Right lobe of liver (tissue), 6 donors: ENCODE measurements at regions not wholly inside any gene's neighbourhood (a gene's known extent, or its start where the extent isn't known, plus 50 kb on each side); places are given as distances from the start of the nearest gene placed in this dataset.

ENCODE experiments used
- ATAC-seq, 4 donors: fragments of 200-7000 bp; cut with Tn5 transposase; one replicate each; pipeline ENCODE4 v1.9.1; 2020; ENCODE audit warnings: mild to moderate bottlenecking in 4 of 4, moderate library complexity in 4 of 4
- DNase-seq, 3 donors: peaks; one replicate each; pipeline ENCODE4 v3.0.0-alpha.2; 2020
- H3K27ac ChIP-seq, 3 donors: fragments of 200-600 bp; one replicate each; pipeline ENCODE4 v1.8.0; 2022
- H3K27me3 ChIP-seq, 2 donors: fragments of 200-600 bp; one replicate each; pipeline ENCODE4 v1.8.0; 2022
- H3K36me3 ChIP-seq, 4 donors: fragments of 200-600 bp; sonication (generic) in 1 of 4; one replicate each; pipeline versions ENCODE4 v1.5.1 to v1.8.0; 2017 to 2022; ENCODE audit warnings: control low read depth in 1 of 4
- H3K4me1 ChIP-seq, 4 donors: fragments of 200-600 bp; sonication (generic) in 1 of 4; one replicate each; pipeline versions ENCODE4 v1.5.1 to v1.8.0; 2017 to 2022; ENCODE audit warnings: control low read depth in 1 of 4
- H3K4me3 ChIP-seq, 3 donors: fragments of 200-600 bp; one replicate each; pipeline ENCODE4 v1.8.0; 2022
- H3K9me3 ChIP-seq, 4 donors: fragments of 200-600 bp; sonication (generic) in 1 of 4; one replicate each; pipeline versions ENCODE4 v1.5.1 to v1.8.0; 2017 to 2022; ENCODE audit warnings: control low read depth in 1 of 4
- POLR2A ChIP-seq: fragments of 450-650 bp; IDR thresholded peaks from one replicate; pipeline ENCODE4 v1.6.1; 2017; ENCODE audit warnings: antibody characterized with exemption, mild to moderate bottlenecking
- WGBS: methylation state at CpG from one replicate; pipeline ENCODE4 v1.1.6; 2018; ENCODE audit warnings: low coverage, low lambda C conversion rate; ENCODE audit not compliant: insufficient coverage; ENCODE audit errors: missing lambda C conversion rate; 5-methylcytosine and 5-hydroxymethylcytosine counted together
- intact Hi-C, 2 donors: fragments of 100-400 bp; cut with DNase I; formaldehyde crosslinking; loops; one replicate each; pipeline versions ENCODE4 v1.11.2 to v1.14.1; 2022
- TF ChIP-seq, protein P1 (sequence below), 4 donors: fragments of 200-600 bp in 3 of 4; fragments of 450-650 bp in 1 of 4; IDR thresholded peaks; one replicate each; pipeline versions ENCODE4 v1.5.1 to v1.8.0; 2016 to 2022; ENCODE audit warnings: antibody characterized with exemption in 4 of 4, mild to moderate bottlenecking in 2 of 4
- donor health status: DM: no; HTN: yes; CAD: no.
- donor health status: DM: no; HTN: no; CAD: no.
- donor health status: DM: no; HTN: no; CAD: no.
- donor health status: DM: no; HTN: yes; CAD: no.
- donor health status: DM: no; HTN: yes; CAD: no.

DNA sequence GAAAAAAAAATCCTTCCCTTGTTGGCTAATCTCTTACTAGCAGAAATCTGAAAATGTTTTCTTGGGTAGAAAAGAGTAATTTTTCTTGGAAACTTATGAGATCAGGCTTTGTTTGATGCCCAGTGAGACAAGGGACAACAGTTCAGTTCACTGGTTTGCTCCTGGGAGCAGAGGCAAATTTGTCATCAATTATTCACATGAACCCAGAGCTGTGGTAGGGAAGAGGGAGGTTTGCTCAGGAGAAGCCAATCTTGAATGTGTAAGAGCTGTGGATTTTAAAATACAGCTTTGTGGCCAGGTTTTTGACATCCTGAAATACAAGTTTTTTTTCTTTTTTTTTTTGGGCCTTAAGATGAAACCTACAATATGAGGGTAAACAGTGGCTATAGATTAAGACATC lies 426.6 kb downstream of the ATP23 start:
- no peak for DNase-seq
- intact Hi-C loops, result no loop called here
- Histone ChIP-seq H3K27me3 (no peaks in the 10 kb centered on the region), H3K9me3 (no peaks in the 10 kb centered on the region), H3K4me1 (no peaks in the 10 kb centered on the region), H3K36me3 (no peaks in the 10 kb centered on the region), H3K27ac (no peak overlapping the region), H3K4me3 (no peak overlapping the region)
- ATAC-seq, result no peak
- TF ChIP-seq POLR2A, result no peak
- TF ChIP-seq, protein P1, sequence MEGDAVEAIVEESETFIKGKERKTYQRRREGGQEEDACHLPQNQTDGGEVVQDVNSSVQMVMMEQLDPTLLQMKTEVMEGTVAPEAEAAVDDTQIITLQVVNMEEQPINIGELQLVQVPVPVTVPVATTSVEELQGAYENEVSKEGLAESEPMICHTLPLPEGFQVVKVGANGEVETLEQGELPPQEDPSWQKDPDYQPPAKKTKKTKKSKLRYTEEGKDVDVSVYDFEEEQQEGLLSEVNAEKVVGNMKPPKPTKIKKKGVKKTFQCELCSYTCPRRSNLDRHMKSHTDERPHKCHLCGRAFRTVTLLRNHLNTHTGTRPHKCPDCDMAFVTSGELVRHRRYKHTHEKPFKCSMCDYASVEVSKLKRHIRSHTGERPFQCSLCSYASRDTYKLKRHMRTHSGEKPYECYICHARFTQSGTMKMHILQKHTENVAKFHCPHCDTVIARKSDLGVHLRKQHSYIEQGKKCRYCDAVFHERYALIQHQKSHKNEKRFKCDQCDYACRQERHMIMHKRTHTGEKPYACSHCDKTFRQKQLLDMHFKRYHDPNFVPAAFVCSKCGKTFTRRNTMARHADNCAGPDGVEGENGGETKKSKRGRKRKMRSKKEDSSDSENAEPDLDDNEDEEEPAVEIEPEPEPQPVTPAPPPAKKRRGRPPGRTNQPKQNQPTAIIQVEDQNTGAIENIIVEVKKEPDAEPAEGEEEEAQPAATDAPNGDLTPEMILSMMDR (IDR thresholded peaks at IDR 0.05), result no peak

- Histone ChIP-seq H3K9me3 (no peaks in the 10 kb centered on the region), H3K27me3 (no peaks in the 10 kb centered on the region), H3K4me3 (no peak overlapping the region), H3K4me1 (no peaks in the 10 kb centered on the region), H3K27ac (no peak overlapping the region), H3K36me3 (no peaks in the 10 kb centered on the region)
- TF ChIP-seq, protein P1 (IDR thresholded peaks at IDR 0.05), result no peak
- TF ChIP-seq POLR2A, result no peak
- DNase-seq (no peak), ATAC-seq (no peak)
- WGBS, result 25% methylated on average over 3 of the region's 3 CpGs
- intact Hi-C loops, result no loop called here
Observed at GRCh38 chr12:58369576-58369975, 428.2 kb downstream of the ATP23 start.

DNA sequence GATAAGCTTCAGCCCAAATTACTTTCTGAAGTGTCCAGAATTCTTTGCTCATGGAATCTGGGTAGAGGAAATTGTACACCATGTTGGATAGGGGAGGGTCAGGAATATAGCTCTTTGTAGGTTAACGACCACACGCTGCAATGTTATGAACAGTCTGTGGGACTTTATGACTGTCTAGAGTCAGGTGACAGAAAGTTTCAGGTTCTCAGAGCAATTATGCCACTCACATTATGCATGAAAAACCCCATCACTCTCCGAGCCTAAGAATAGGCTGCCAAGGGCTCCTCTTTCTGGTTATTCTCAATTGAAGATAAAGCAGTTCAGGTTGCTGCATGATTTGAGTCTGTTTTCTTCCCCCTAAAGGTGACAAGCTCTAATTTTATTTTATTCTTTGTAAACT lies 430.9 kb downstream of the ATP23 start:
- Histone ChIP-seq H3K27me3 (no peaks in the 10 kb centered on the region), H3K27ac (no peak overlapping the region), H3K36me3 (no peaks in the 10 kb centered on the region), H3K4me1 (no peaks in the 10 kb centered on the region), H3K4me3 (no peak overlapping the region), H3K9me3 (no peaks in the 10 kb centered on the region)
- intact Hi-C loops, result no loop called here
- no peak for ATAC-seq
- no peak for DNase-seq
- WGBS, result 76% methylated on average over 3 of the region's 3 CpGs
- TF ChIP-seq, protein P1 (IDR thresholded peaks at IDR 0.05), result no peak
- TF ChIP-seq POLR2A, result no peak

DNA sequence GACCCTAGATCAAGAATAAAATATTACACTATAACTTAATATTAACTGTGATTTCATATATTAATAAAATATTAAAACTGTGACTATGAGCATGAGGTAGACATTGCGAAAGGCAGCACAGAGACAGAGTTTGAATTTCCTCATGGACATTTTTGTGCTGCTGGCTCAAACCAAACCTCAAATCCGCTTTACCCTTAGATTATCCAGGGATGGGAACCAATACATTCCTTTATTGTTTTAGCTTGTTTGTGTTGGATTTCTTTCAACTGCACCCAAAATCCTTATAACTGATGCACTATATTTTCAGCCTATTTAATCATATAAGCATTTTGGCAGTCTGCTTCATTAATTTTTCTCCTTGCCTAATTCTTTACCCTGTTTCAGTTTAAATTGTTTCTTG lies 436.7 kb downstream of the ATP23 start:
- H3K4me1 ChIP-seq, result no peaks in the 10 kb centered on the region
- no peaks in the 10 kb centered on the region for H3K9me3 ChIP-seq
- ATAC-seq (no peak), DNase-seq (no peak)
- intact Hi-C loops, result no loop called here
- H3K27ac ChIP-seq, result no peak overlapping the region
- no peaks in the 10 kb centered on the region for H3K36me3 ChIP-seq
- TF ChIP-seq, protein P1 (IDR thresholded peaks at IDR 0.05), result no peak
- no peak for TF ChIP-seq POLR2A
- 43% methylated on average over 2 of the region's 2 CpGs for WGBS
- no peaks in the 10 kb centered on the region for H3K27me3 ChIP-seq
- H3K4me3 ChIP-seq, result no peak overlapping the region

DNA sequence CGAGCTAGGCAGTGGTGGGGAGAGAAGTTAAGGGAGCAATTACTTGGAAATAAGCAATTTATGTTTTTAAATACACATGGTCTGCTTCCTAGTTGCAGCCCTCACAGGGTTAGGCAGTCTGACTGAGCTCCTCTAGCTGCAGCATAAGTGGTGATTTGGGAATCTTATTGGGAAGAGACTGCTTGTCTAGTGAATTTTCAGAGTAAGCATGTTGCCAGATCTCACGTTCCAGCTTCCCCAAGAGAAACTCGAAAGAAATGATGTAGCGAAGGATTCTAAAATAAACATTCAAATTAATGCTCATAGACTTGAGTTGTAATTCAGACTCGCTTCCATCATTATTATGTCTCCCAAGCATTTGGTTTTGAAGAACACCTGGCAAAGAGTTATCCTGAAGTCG lies 440.2 kb downstream of the ATP23 start:
- 47% methylated on average over 6 of the region's 6 CpGs for whole genome bisulfite sequencing
- TF ChIP-seq POLR2A, result no peak
- TF ChIP-seq, protein P1 (IDR thresholded peaks at IDR 0.05), result no peak
- ATAC-seq (no peak), DNase-seq (no peak)
- no peak overlapping the region for H3K4me3 ChIP-seq
- H3K4me1 ChIP-seq, result no peaks in the 10 kb centered on the region
- intact Hi-C loops, result no loop called here
- H3K9me3 ChIP-seq, result no peaks in the 10 kb centered on the region
- no peaks in the 10 kb centered on the region for H3K27me3 ChIP-seq
- H3K27ac ChIP-seq, result no peak overlapping the region
- no peaks in the 10 kb centered on the region for H3K36me3 ChIP-seq
